HuH-7.5 (cell line): ENCODE measurements at regions not wholly inside any gene's neighbourhood (a gene's known extent, or its start where the extent isn't known, plus 50 kb on each side); places are given as distances from the start of the nearest gene placed in this dataset.
"Not testable (repeated sequence)": the region's sequence is repeated elsewhere in the genome, so short reads cannot be mapped to it uniquely, and the experiment has no call there.

Source experiments
- DNase-seq: peaks from one replicate; pipeline ENCODE4 v3.0.0; 2011; ENCODE audit warnings: low spot score

GRCh38 chr6:22208026-22208425 lies 88.8 kb downstream of the PRL start:
- no peak for DNase-seq

- DNase-seq = no peak
Measured at GRCh38 chr6:22214314-22214713, 82.5 kb downstream of the PRL start.

DNA sequence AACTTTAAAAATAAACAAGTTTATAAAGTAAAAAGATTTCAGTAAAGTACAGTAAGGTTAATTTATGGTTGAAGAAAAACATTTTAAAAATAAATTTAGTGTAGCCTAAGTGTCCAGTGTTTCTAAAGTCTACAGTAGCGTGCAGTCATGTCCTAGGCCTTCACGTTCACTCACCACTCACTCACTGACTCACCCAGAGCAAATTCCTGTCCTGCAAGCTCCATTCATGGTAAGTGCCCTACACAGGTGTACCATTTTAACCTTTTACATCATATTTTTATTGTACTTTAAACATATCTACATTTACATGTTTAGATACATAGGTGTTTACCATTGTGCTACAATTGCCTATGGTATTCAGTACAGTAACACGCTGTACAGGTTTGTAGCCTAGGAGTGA lies 81.4 kb downstream of the PRL start:
- DNase-seq = not testable (repeated sequence)

DNA sequence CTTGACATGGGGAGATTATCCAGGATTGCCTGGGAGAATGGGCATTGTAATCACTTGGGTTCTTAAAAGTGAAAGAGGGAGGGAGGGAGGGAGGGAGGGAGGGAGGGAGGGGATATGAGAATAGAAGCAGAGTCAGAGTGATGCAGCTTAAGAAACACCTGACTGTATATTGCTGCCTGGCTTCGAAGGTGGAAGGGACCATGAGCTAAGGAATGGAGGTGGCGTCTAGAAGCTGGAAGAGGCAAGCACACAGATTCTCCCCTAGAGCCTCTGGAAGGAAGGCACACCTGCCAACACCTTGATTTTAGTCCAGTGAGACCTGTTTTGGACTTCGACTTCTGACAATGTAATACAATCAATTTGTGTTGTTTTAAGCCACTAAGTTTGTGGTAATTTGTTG lies 78.4 kb downstream of the PRL start:
- no peak for DNase-seq

- DNase-seq = no peak
Measured at GRCh38 chr6:22219925-22220324, 76.9 kb downstream of the PRL start.

DNA sequence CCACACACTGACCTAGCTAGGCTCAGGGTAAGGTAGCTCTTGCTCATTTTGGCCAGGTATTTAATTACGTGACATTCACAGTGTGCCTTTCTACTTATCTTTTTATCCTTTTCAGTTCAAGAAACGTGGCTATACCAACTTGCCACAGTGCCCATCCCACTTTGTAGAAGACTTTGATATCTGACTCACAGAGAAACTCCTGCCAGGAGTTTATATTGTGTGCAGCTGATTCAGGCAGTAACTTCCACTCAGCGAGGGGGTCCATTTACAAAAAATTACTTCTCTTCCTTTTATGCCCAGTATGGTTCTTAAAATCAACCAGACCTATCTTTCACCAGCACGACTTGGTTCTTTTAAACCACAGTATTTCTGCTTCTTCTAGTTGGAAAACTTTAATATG lies 75.6 kb downstream of the PRL start:
- DNase-seq = no peak

- no peak for DNase-seq
Measured at GRCh38 chr6:22221630-22222029, 75.2 kb downstream of the PRL start.

DNA sequence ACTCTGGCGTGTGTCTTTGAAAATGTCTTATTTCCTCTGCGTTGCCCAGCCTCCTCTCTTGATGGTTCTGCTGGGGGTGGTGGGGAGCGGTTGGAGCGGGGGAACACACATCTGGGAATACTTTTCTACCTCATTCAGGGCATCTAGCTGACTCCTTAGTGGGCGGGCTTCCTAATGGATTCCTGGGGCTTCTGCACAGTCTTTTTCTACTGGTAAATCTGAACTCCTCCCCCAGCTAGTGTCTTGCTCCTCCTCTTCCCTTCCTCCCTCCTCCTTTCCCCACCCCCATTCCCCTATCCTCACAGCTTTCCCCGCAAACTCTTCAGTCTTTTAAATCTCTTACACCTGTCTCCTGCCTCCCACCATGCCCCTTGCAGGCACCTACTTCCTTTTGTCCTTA lies 74.4 kb downstream of the PRL start:
- no peak for DNase-seq

DNA sequence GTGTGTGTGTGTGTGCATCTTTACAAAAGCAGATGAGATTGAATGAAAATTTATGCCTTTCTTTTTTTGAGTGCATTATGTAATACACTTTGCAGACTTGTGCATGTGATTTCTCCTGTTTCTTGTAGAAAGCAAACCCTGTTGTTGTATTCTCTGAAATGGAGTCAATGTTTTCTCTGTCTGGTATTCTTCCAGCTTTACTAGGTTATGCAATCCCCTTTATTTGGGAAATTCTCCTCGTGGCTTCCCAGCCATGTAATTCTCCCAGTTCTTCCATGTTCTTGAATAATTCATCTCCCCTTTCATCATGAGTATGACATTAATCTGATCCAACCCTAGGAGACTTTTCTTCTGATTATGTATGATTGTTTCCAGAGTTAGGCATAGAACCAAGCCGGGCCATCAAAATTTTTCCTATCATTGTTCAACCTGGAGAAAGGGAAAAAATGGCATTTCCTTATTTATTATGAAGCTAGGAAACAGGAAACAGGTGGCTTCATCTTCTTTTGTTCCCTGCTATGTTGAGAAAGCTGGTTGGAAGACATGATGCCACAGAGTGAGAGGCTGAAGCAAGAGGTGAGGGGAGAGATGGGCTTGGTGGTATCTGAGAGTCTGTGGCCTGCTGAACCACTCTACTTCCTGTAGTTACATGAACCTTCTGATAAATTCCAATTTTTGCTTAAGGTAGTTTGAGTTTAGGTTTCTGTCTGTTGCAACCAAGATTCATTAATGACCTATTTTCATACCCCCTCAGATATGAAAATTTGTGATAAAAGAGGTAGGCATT lies 68.8 kb downstream of the PRL start:
- DNase-seq = no peak

- no peak for DNase-seq
Measured at GRCh38 chr6:22231050-22231449, 65.8 kb downstream of the PRL start.

GRCh38 chr6:22231616-22232015 lies 65.2 kb downstream of the PRL start:
- no peak for DNase-seq

GRCh38 chr6:22236626-22237414 lies 60.0 kb downstream of the PRL start:
- DNase-seq = no peak
